ENCODE measurements at regions not wholly inside any gene's neighbourhood (a gene's known extent, or its start where the extent isn't known, plus 50 kb on each side); places are given as distances from the start of the nearest gene placed in this dataset.

DNA sequence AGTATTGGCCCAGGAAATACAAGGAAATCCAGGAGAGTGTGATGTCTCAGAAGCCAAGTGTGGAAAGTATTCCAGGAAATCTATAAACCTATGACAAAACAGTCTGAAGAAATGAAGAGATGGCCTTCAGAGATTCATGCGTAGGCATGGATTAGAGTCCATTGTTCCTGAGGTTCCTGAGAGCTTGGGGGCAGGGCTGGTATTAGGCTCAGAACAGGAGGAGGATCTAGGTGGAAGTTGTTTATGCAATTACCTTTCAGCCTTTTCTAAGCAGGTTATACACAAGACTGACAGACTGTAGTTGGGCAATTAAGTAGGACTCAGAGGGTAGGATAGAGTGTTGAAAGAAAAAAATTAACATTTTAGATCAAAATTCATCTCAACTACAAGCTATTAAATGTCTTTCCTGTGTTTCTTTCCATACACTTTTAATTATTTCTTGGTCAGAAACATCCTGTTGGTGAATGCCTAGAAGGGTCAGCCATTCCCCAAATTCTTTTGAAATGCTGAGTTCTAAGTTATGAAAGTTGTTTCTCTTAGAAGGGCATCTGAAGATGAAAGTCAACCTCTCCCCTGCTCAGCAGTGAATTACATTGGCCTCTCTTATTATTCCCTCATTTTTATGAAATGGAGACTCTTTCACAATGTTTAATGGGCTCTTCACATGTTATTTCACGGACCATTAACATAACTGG, 201.2 kb upstream of the MYLIP start:
- no peak for TF ChIP-seq NFRKB (IDR thresholded peaks at IDR 0.05)
- TF ChIP-seq TARDBP (IDR thresholded peaks at IDR 0.05), result no peak
- TF ChIP-seq L3MBTL2 (conservative IDR thresholded peaks at IDR 0.05), result no peak
- no peak for TF ChIP-seq SUZ12 (IDR thresholded peaks at IDR 0.05)
- TF ChIP-seq HDGF (IDR thresholded peaks at IDR 0.05; ENCODE audit: borderline replicate concordance), result no peak
- no peak for TF ChIP-seq FOXM1 (IDR thresholded peaks at IDR 0.05; ENCODE audit: borderline replicate concordance)
- no peak for TF ChIP-seq ZNF384 (IDR thresholded peaks at IDR 0.05)
- no peak for TF ChIP-seq ELF4 (IDR thresholded peaks at IDR 0.05)
- TF ChIP-seq, protein P1, sequence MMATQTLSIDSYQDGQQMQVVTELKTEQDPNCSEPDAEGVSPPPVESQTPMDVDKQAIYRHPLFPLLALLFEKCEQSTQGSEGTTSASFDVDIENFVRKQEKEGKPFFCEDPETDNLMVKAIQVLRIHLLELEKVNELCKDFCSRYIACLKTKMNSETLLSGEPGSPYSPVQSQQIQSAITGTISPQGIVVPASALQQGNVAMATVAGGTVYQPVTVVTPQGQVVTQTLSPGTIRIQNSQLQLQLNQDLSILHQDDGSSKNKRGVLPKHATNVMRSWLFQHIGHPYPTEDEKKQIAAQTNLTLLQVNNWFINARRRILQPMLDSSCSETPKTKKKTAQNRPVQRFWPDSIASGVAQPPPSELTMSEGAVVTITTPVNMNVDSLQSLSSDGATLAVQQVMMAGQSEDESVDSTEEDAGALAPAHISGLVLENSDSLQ (IDR thresholded peaks at IDR 0.05), result no peak
- no peak for TF ChIP-seq BHLHE40 (IDR thresholded peaks at IDR 0.05; ENCODE audit: borderline replicate concordance)
- no peak for TF ChIP-seq FOXA1 (IDR thresholded peaks at IDR 0.05)
- CTCF ChIA-PET, result no interaction called here
- POLR2A ChIA-PET, result no interaction called here
- DNase-seq (ENCODE audit: extremely low spot score), result no peak

DNA sequence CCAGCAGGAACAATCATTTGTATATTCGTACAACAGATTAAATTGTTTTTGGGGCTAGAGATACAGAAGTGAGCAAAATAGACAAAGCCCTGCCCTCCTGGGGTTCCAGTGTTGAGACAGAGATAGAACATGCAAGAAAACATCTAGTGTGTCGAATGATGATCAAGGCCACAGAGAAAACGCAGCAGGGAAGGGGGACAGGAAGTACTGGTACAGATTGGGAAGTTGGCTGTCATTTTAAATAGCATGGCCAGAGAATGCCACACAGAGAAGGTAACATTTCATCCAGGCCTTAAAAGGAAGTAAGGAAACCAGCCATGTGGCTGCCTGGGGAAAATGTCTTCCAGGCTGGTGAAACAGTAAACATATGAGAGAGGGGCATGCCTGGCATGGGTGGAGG, 202.6 kb upstream of the MYLIP start:
- ChIA-PET POLR2A (no interaction called here), CTCF (no interaction called here)
- TF ChIP-seq HDGF (IDR thresholded peaks at IDR 0.05; ENCODE audit: borderline replicate concordance) (no peak), SUZ12 (IDR thresholded peaks at IDR 0.05) (no peak), FOXK2 (IDR thresholded peaks at IDR 0.05) (no peak), L3MBTL2 (conservative IDR thresholded peaks at IDR 0.05) (no peak), ELF4 (IDR thresholded peaks at IDR 0.05) (no peak), NFRKB (IDR thresholded peaks at IDR 0.05) (no peak), FOXA1 (IDR thresholded peaks at IDR 0.05) (no peak), ARNT (IDR thresholded peaks at IDR 0.05) (no peak), CTBP1 (IDR thresholded peaks at IDR 0.05; ENCODE audit: borderline replicate concordance) (no peak), BHLHE40 (IDR thresholded peaks at IDR 0.05; ENCODE audit: borderline replicate concordance) (no peak), LEF1 (IDR thresholded peaks at IDR 0.05; ENCODE audit: borderline replicate concordance) (no peak), TARDBP (IDR thresholded peaks at IDR 0.05) (no peak), FOXM1 (IDR thresholded peaks at IDR 0.05; ENCODE audit: borderline replicate concordance) (no peak), ZNF384 (IDR thresholded peaks at IDR 0.05) (no peak), SP1 (IDR thresholded peaks at IDR 0.05) (no peak)
- TF ChIP-seq, protein P1 (IDR thresholded peaks at IDR 0.05), result no peak
- no peak for DNase-seq (ENCODE audit: extremely low spot score)

DNA sequence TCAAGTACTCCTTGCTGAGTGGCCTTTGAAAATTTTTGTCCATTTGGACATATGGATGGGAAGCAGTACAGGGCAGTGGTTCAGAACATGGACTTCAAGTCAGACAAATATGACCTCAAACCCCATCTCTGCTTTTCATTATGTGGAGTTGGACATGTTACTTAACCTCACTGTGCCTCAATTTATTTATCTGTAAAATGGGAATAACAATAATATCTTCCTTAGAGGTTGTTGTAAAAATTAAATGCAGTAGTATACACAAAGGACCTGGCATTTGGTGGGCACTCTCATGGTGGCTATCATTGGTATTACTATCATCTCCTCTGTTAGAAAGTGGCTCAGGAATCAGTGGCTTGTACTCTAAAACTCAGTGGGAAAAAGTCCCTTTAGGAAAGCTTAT, 204.0 kb upstream of the MYLIP start:
- CTCF ChIA-PET, result no interaction called here
- POLR2A ChIA-PET, result no interaction called here
- TF ChIP-seq L3MBTL2 (conservative IDR thresholded peaks at IDR 0.05) (no peak), ELF4 (IDR thresholded peaks at IDR 0.05) (no peak)
- no peak for DNase-seq (ENCODE audit: extremely low spot score)

DNA sequence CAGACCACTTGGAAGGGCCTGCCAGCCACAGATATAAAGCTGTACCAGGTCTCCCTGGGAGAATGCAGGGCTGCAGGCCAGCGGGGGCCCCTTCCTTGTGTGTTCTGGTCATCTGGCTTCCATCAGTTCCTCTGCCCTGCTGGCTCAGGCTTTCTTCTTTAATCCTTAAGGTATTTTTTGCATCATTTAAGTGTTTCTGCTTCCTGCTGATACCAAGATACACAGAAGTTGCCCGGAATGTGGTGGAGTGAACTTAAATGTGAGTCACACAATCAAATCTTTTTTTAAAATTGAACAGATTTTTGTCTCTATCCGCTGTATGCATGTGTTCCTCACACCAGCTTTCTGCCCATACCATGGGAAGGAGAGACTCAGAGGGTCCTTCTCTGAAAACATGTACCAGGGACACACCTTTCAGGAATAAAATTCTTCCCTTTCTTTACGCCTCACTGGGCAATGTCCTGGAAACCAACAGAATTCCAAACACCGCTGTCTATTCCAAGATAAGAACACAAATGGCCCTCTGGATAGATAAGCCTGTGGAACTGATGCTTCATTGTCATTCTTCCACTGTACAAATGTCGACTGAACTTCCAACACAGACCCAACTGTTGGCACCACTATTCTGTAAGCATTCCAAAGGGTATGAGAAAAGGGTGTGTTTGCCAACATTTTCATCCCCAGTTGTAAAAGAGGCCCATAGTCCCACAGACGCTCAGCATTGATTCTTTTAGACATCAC, 206.2 kb upstream of the MYLIP start:
- POLR2A ChIA-PET, result no interaction called here
- DNase-seq (ENCODE audit: extremely low spot score), result no peak
- TF ChIP-seq CTBP1 (IDR thresholded peaks at IDR 0.05; ENCODE audit: borderline replicate concordance), result no peak
- no peak for TF ChIP-seq L3MBTL2 (conservative IDR thresholded peaks at IDR 0.05)
- TF ChIP-seq LEF1 (IDR thresholded peaks at IDR 0.05; ENCODE audit: borderline replicate concordance), result no peak
- CTCF ChIA-PET, result interaction anchor here (1.1 kb wide), 1 partner anchor 20 kb away, joined by 3 read pairs; no protein-coding TSS in a partner anchor

DNA sequence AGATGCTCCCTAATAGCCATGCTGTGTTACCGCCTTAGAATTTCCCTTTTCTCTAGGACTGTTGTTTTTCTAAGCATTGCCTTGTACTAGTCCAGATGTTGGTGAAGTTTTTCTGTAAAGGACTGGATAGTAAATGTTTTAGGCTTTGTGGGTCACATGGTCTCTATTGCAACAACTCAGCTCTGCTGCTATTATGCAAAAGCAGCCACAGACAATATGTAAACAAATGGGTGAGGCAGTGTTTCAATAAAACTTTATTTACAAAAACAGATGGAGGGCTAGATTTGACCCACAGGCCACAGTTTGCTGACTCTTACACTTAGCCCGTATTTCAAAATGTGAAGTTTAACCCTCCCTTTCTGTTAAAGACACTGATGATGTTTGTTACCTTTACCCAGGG, 207.6 kb upstream of the MYLIP start:
- TF ChIP-seq, protein P1 (IDR thresholded peaks at IDR 0.05), result no peak
- TF ChIP-seq LEF1 (IDR thresholded peaks at IDR 0.05; ENCODE audit: borderline replicate concordance) (no peak), L3MBTL2 (conservative IDR thresholded peaks at IDR 0.05) (no peak), BHLHE40 (IDR thresholded peaks at IDR 0.05; ENCODE audit: borderline replicate concordance) (no peak), HDGF (IDR thresholded peaks at IDR 0.05; ENCODE audit: borderline replicate concordance) (no peak), FOXM1 (IDR thresholded peaks at IDR 0.05; ENCODE audit: borderline replicate concordance) (no peak), FOXK2 (IDR thresholded peaks at IDR 0.05) (no peak), TARDBP (IDR thresholded peaks at IDR 0.05) (no peak), NFRKB (IDR thresholded peaks at IDR 0.05) (no peak), FOXA1 (IDR thresholded peaks at IDR 0.05) (no peak), ELF4 (IDR thresholded peaks at IDR 0.05) (no peak), CTBP1 (IDR thresholded peaks at IDR 0.05; ENCODE audit: borderline replicate concordance) (no peak), ZNF384 (IDR thresholded peaks at IDR 0.05) (no peak), SP1 (IDR thresholded peaks at IDR 0.05) (no peak)
- DNase-seq (ENCODE audit: extremely low spot score), result no peak
- ChIA-PET CTCF (no interaction called here), POLR2A (no interaction called here)

DNA sequence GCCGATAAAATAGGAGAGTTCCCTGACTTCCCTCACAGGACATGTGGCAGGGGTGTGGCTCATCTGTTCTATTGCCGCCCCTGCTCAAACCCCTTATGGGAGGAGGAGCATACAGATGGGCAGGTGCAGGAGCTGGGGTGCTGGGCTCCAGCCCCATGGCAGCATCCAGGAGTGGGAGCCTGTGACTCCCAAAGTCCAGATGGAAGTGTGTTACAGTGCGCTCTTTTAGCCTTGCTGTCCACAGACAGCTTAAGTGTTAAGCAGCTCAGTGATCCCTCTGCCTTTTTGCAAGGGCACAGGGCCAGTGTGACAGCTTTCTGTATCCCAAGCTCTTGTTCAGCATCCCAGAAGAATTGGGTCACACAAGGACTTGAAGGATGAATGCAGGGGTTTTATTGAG, 212.3 kb upstream of the MYLIP start:
- ChIA-PET CTCF (no interaction called here), POLR2A (no interaction called here)
- DNase-seq (ENCODE audit: extremely low spot score), result no peak
- TF ChIP-seq ARNT (IDR thresholded peaks at IDR 0.05) (no peak), FOXK2 (IDR thresholded peaks at IDR 0.05) (no peak)

Measured in HEK293T (cell line).